H9 (cell line): ENCODE measurements at regions not wholly inside any gene's neighbourhood (a gene's known extent, or its start where the extent isn't known, plus 50 kb on each side); places are given as distances from the start of the nearest gene placed in this dataset.

Source experiments
- DNase-seq: peaks from one replicate; pipeline ENCODE4 v3.0.0-alpha.2; 2017
- H2AFZ ChIP-seq: one replicate; pipeline ENCODE4 v1.6.1; 2013; ENCODE audit warnings: mild to moderate bottlenecking, low read length, control low read depth, moderate library complexity
- H2AK5ac ChIP-seq: 2 replicates; pipeline ENCODE4 v1.6.1; 2013; ENCODE audit warnings: low read length, control low read depth, mixed read lengths; ENCODE audit not compliant: insufficient read length
- H2BK120ac ChIP-seq: one replicate; pipeline ENCODE4 v1.6.1; 2013; ENCODE audit warnings: low read depth, mild to moderate bottlenecking, low read length, control low read depth, inconsistent platforms; ENCODE audit not compliant: poor library complexity, severe bottlenecking
- H2BK12ac ChIP-seq: 2 replicates; pipeline ENCODE4 v1.6.1; 2013; ENCODE audit warnings: low read length, control low read depth, mixed read lengths, low read depth; ENCODE audit not compliant: insufficient read length
- H2BK15ac ChIP-seq: 2 replicates; pipeline ENCODE4 v1.6.1; 2013; ENCODE audit warnings: low read depth, low read length, control low read depth
- H2BK20ac ChIP-seq: one replicate; pipeline ENCODE4 v1.6.1; 2013; ENCODE audit warnings: low read depth, mild to moderate bottlenecking, low read length, control low read depth, inconsistent platforms; ENCODE audit not compliant: poor library complexity, severe bottlenecking
- H2BK5ac ChIP-seq: 2 replicates; pipeline ENCODE4 v1.6.1; 2013; ENCODE audit warnings: low read length, control low read depth, mixed read lengths; ENCODE audit not compliant: insufficient read length
- H3K14ac ChIP-seq: 2 replicates; pipeline ENCODE4 v1.6.1; 2013; ENCODE audit warnings: low read length, control low read depth; ENCODE audit not compliant: insufficient read depth
- H3K18ac ChIP-seq: 2 replicates; pipeline ENCODE4 v1.6.1; 2013; ENCODE audit warnings: low read depth, mild to moderate bottlenecking, mixed read lengths, low read length, control low read depth; ENCODE audit not compliant: insufficient read length
- H3K23ac ChIP-seq: 2 replicates; pipeline ENCODE4 v1.6.1; 2013; ENCODE audit warnings: low read length, control low read depth, mixed read lengths, low read depth; ENCODE audit not compliant: insufficient read length
- H3K23me2 ChIP-seq: 2 replicates; pipeline ENCODE4 v1.6.1; 2013; ENCODE audit warnings: low read depth, mild to moderate bottlenecking, mixed read lengths, low read length, control low read depth; ENCODE audit not compliant: insufficient read length, poor library complexity, severe bottlenecking
- H3K27ac ChIP-seq: 2 replicates; pipeline ENCODE4 v1.5.1; 2013; ENCODE audit warnings: low read length, control low read depth, mixed read lengths, low read depth; ENCODE audit not compliant: insufficient read length
- H3K27me3 ChIP-seq: 2 replicates; pipeline ENCODE4 v1.6.1; 2013; ENCODE audit warnings: low read length, control low read depth, inconsistent platforms; ENCODE audit not compliant: insufficient read depth
- H3K4ac ChIP-seq: 2 replicates; pipeline ENCODE4 v1.6.1; 2013; ENCODE audit warnings: low read depth, mild to moderate bottlenecking, control low read depth, inconsistent platforms, low read length, moderate library complexity
- H3K4me1 ChIP-seq: 2 replicates; pipeline ENCODE4 v1.6.1; 2013; ENCODE audit warnings: low read length, control low read depth, inconsistent platforms; ENCODE audit not compliant: insufficient read depth
- H3K4me2 ChIP-seq: 2 replicates; pipeline ENCODE4 v1.6.1; 2013; ENCODE audit warnings: low read length, control low read depth, mixed read lengths; ENCODE audit not compliant: insufficient read length, insufficient read depth
- H3K56ac ChIP-seq: 2 replicates; pipeline ENCODE4 v1.6.1; 2013; ENCODE audit warnings: low read depth, mild to moderate bottlenecking, mixed read lengths, low read length, control low read depth; ENCODE audit not compliant: insufficient read length
- H3K79me1 ChIP-seq: 2 replicates; pipeline ENCODE4 v1.6.1; 2013; ENCODE audit warnings: low read depth, mild to moderate bottlenecking, moderate library complexity, low read length, control low read depth, inconsistent platforms; ENCODE audit not compliant: insufficient read depth, poor library complexity, severe bottlenecking
- H3K79me2 ChIP-seq: 2 replicates; pipeline ENCODE4 v1.6.1; 2013; ENCODE audit warnings: low read length, control low read depth, inconsistent platforms; ENCODE audit not compliant: insufficient read depth
- H3K9ac ChIP-seq: 2 replicates; pipeline ENCODE4 v1.6.1; 2013; ENCODE audit warnings: low read length, control low read depth, mixed read lengths; ENCODE audit not compliant: insufficient read length; ENCODE audit errors: extremely low read depth
- H3K9me3 ChIP-seq: one replicate; pipeline ENCODE4 v1.6.1; 2013; ENCODE audit warnings: low read depth, low read length, inconsistent platforms; ENCODE audit not compliant: control insufficient read depth
- H3T11ph ChIP-seq: one replicate; pipeline ENCODE4 v1.6.1; 2013; ENCODE audit warnings: mild to moderate bottlenecking, low read length, control low read depth, inconsistent platforms
- H4K20me1 ChIP-seq: one replicate; pipeline ENCODE4 v1.6.1; 2013; ENCODE audit not compliant: control insufficient read depth, insufficient read length, insufficient read depth
- H4K5ac ChIP-seq: 2 replicates; pipeline ENCODE4 v1.6.1; 2013; ENCODE audit warnings: low read depth, mild to moderate bottlenecking, mixed read lengths, low read length, control low read depth; ENCODE audit not compliant: insufficient read length
- H4K8ac ChIP-seq: replicated peaks from 2 replicates; pipeline ENCODE4 v1.6.1; 2013; ENCODE audit warnings: low read length, control low read depth, mixed read lengths, low read depth; ENCODE audit not compliant: insufficient read length
- H4K91ac ChIP-seq: 2 replicates; pipeline ENCODE4 v1.6.1; 2013; ENCODE audit warnings: low read depth, mild to moderate bottlenecking, moderate library complexity, mixed read lengths, low read length, control low read depth; ENCODE audit not compliant: insufficient read length
- H3K27ac Mint-ChIP-seq, 3 experiments: 2 replicates in 2 of 3; 3 replicates in 1 of 3; pipeline ENCODE4 v1.8.0; 2020 to 2021; ENCODE audit warnings: mixed read lengths in 3 of 3, mild to moderate bottlenecking in 1 of 3, moderate library complexity in 1 of 3
- H3K27me3 Mint-ChIP-seq: 2 replicates; pipeline ENCODE4 v1.8.0; 2021; ENCODE audit warnings: low read depth, mild to moderate bottlenecking, moderate library complexity, mixed read lengths
- H3K36me3 Mint-ChIP-seq, 3 experiments: 2 replicates in 2 of 3; 3 replicates in 1 of 3; pipeline ENCODE4 v1.8.0; 2020 to 2021; ENCODE audit warnings: low read depth in 3 of 3, mixed read lengths in 3 of 3; ENCODE audit not compliant: insufficient read depth in 1 of 3
- H3K4me1 Mint-ChIP-seq, 2 experiments: 2 replicates each; pipeline ENCODE4 v1.8.0; 2020; ENCODE audit warnings: mixed read lengths in 2 of 2
- H3K4me3 Mint-ChIP-seq, 2 experiments: 2 replicates in 1 of 2; 3 replicates in 1 of 2; pipeline ENCODE4 v1.8.0; 2020 to 2021; ENCODE audit warnings: mild to moderate bottlenecking in 2 of 2, mixed read lengths in 2 of 2, moderate library complexity in 1 of 2
- H3K9me3 Mint-ChIP-seq, 2 experiments: 2 replicates in 1 of 2; 3 replicates in 1 of 2; pipeline ENCODE4 v1.8.0; 2020; ENCODE audit warnings: mild to moderate bottlenecking in 2 of 2, mixed read lengths in 2 of 2, moderate library complexity in 1 of 2
- WGBS: extraction: QIAGEN DNeasy Blood & Tissue Kit; methylation state at CpG from one replicate; pipeline ENCODE4 v1.1.7; 2013; ENCODE audit warnings: missing lambda C conversion rate, low lambda C conversion rate, mixed read lengths; ENCODE audit not compliant: insufficient read length; ENCODE audit errors: extremely low coverage; 5-methylcytosine and 5-hydroxymethylcytosine counted together
- TF ChIP-seq, protein P1 (sequence below): fragments of 200-600 bp; sonication (generic); conservative IDR thresholded peaks from 3 replicates; pipeline ENCODE4 v1.8.0; 2021; ENCODE audit warnings: antibody characterized with exemption, mild to moderate bottlenecking

GRCh38 chr4:111802191-111802590 is 343.1 kb upstream of the FAM241A start:
- TF ChIP-seq, protein P1, sequence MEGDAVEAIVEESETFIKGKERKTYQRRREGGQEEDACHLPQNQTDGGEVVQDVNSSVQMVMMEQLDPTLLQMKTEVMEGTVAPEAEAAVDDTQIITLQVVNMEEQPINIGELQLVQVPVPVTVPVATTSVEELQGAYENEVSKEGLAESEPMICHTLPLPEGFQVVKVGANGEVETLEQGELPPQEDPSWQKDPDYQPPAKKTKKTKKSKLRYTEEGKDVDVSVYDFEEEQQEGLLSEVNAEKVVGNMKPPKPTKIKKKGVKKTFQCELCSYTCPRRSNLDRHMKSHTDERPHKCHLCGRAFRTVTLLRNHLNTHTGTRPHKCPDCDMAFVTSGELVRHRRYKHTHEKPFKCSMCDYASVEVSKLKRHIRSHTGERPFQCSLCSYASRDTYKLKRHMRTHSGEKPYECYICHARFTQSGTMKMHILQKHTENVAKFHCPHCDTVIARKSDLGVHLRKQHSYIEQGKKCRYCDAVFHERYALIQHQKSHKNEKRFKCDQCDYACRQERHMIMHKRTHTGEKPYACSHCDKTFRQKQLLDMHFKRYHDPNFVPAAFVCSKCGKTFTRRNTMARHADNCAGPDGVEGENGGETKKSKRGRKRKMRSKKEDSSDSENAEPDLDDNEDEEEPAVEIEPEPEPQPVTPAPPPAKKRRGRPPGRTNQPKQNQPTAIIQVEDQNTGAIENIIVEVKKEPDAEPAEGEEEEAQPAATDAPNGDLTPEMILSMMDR, result no peak
- no peak overlapping the region for H2BK5ac ChIP-seq
- H3K27me3 Mint-ChIP-seq, result peaks cover 38% of the 10 kb centered on the region
- no peaks in the 10 kb centered on the region; the same call in 1 of the 2 replicates for H3K27me3 ChIP-seq
- no peak overlapping the region for H3K9ac ChIP-seq
- H2BK20ac ChIP-seq, result no peak overlapping the region
- H4K5ac ChIP-seq, result no peak overlapping the region
- H2AK5ac ChIP-seq, result no peak overlapping the region
- H3K23me2 ChIP-seq, result no peaks in the 10 kb centered on the region
- no peak overlapping the region for H3K4me3 Mint-ChIP-seq
- no peaks in the 10 kb centered on the region for H3K79me1 ChIP-seq
- peaks cover 0 to 7% of the 10 kb centered on the region in 2 experiments; a peak in 3 of 4 replicates for H3K4me1 Mint-ChIP-seq
- no peak overlapping the region for H4K8ac ChIP-seq
- H3K4me2 ChIP-seq, result no peak overlapping the region
- H2AFZ ChIP-seq, result no peak overlapping the region
- no peak overlapping the region for H3K14ac ChIP-seq
- H2BK120ac ChIP-seq, result no peak overlapping the region
- no peak overlapping the region for H3K56ac ChIP-seq
- H3K18ac ChIP-seq, result no peak overlapping the region
- no CpG with 5 or more reads among the region's 3 CpGs for WGBS
- no peaks in the 10 kb centered on the region for H4K20me1 ChIP-seq
- no peak overlapping the region for H4K91ac ChIP-seq
- H3K36me3 Mint-ChIP-seq, result no peaks in the 10 kb centered on the region
- H3K27ac Mint-ChIP-seq, result no peak overlapping the region
- no peaks in the 10 kb centered on the region for H3K4me1 ChIP-seq
- H3K9me3 Mint-ChIP-seq, result no peaks in the 10 kb centered on the region
- H3K23ac ChIP-seq, result no peak overlapping the region
- H3K4ac ChIP-seq, result no peak overlapping the region
- H3K79me2 ChIP-seq, result no peaks in the 10 kb centered on the region
- no peak overlapping the region for H3K27ac ChIP-seq
- H2BK15ac ChIP-seq, result no peak overlapping the region
- H3T11ph ChIP-seq, result no peak overlapping the region
- H2BK12ac ChIP-seq, result no peak overlapping the region
- no peaks in the 10 kb centered on the region for H3K9me3 ChIP-seq
- no peak for DNase-seq
